Fibroblast of the aortic adventitia (primary cell): ENCODE measurements at regions not wholly inside any gene's neighbourhood (a gene's known extent, or its start where the extent isn't known, plus 50 kb on each side); places are given as distances from the start of the nearest gene placed in this dataset.

Experiments used
- DNase-seq: peaks from one replicate; pipeline ENCODE4 v3.0.0-alpha.2; 2010; ENCODE audit warnings: low read depth
- H3K4me3 ChIP-seq: 2 replicates; pipeline ENCODE4 v1.5.1; 2011; ENCODE audit warnings: low read depth, mild to moderate bottlenecking, control low read depth, low read length, moderate library complexity
- CTCF ChIP-seq: IDR thresholded peaks from 2 replicates; pipeline ENCODE4 v1.5.1; 2011; ENCODE audit warnings: mild to moderate bottlenecking, low read length, control low read depth, inconsistent platforms; ENCODE audit not compliant: insufficient read depth

DNA sequence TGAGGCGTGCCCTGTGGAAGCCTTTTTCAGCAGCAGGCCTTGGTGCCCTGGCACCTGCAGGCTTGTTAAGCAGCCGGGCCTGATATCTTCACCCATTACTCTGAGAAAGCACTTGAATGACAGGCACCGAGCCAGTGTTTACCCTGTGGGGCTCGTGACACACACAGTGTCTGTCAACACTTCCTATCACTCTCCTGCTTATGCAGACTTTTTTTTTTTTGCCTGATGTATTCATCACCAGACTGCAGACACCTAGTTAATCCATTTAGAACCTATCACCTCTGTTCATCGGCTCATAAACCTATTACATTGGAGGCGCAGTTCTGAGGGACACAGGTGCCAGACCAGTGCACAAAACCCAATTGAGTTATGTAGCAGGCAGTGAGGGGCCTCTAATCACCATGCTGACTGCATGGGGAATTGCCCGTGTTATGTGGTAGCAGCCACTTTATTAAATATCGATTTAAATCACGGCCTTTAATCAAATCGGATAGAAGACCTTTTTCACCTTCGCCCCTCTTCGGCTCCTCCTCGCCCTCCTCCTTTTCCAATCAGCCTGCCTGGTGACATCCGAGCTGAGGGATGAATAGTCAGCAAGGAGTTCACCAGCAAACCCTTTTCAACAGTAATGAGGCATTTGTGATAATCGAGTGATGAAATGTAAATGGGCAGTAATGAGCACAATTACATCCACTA is 962.9 kb upstream of the SLC35B3 start:
- no peak for TF ChIP-seq CTCF
- no peak overlapping the region for H3K4me3 ChIP-seq
- DNase-seq: no peak

- DNase-seq: no peak
- no peak overlapping the region for H3K4me3 ChIP-seq
- TF ChIP-seq CTCF: no peak
Measured at GRCh38 chr6:9388596-9388995, 953.3 kb upstream of the SLC35B3 start.

- TF ChIP-seq CTCF: no peak
- H3K4me3 ChIP-seq: no peak overlapping the region
- no peak for DNase-seq
Measured at GRCh38 chr6:9380568-9380967, 945.2 kb upstream of the SLC35B3 start.

- H3K4me3 ChIP-seq: no peak overlapping the region
- no peak for DNase-seq
- TF ChIP-seq CTCF: no peak
Measured at GRCh38 chr6:9373308-9373707, 938.0 kb upstream of the SLC35B3 start.

- DNase-seq: no peak
- no peak for TF ChIP-seq CTCF
- no peak overlapping the region for H3K4me3 ChIP-seq
Measured at GRCh38 chr6:9370480-9370879, 935.1 kb upstream of the SLC35B3 start.

DNA sequence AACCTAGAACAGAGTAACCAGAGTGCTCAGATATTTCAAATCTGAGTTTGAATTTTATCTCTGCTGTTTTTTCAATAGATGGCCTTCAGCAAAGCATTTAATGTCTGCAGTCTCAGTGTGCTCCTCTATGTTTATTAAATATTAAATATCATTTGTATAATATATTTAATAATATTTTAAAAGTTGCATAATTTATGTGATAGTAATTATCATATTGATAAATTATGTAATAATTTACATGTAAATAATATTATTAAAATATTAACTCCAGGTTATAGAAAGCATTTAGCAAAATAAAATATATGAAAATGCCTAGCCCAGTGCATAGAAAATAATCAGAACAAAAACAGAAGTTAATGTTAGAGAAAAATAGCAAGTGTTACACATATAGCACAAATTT is 930.0 kb upstream of the SLC35B3 start:
- no peak overlapping the region for H3K4me3 ChIP-seq
- no peak for TF ChIP-seq CTCF
- no peak for DNase-seq

GRCh38 chr6:9361749-9362148 is 926.4 kb upstream of the SLC35B3 start:
- DNase-seq: no peak
- no peak overlapping the region for H3K4me3 ChIP-seq
- TF ChIP-seq CTCF: no peak
